Left renal cortex interstitium (tissue), 4 donors: ENCODE measurements at regions not wholly inside any gene's neighbourhood (a gene's known extent, or its start where the extent isn't known, plus 50 kb on each side); places are given as distances from the start of the nearest gene placed in this dataset.

Experiments
- DNase-seq, 4 donors: peaks; one replicate each; pipeline ENCODE4 v3.0.0-alpha.2; 2013; ENCODE audit warnings: low read depth in 4 of 4, low spot score in 2 of 4, missing footprints in 1 of 4

DNA sequence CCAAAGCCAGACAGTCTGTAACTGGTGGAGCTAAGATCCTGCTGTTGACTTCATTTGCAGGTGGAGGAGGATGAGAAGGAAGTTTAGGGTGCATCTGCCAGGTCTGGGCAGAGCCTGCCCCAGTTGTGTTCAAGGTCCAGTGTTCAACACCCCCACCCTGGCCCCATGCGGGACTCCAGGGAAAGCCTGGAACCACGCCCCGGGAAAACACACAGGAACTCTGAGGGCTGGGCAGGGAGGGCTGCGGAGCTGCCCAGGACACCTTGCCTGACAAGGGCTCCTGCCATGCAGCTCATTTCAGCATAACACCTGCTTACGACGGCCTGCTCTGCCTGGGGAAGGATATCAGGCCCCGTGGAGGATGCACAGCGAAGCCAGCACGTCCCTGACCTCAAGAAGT is 286.3 kb downstream of the XXYLT1 start:
- no peak for DNase-seq

DNA sequence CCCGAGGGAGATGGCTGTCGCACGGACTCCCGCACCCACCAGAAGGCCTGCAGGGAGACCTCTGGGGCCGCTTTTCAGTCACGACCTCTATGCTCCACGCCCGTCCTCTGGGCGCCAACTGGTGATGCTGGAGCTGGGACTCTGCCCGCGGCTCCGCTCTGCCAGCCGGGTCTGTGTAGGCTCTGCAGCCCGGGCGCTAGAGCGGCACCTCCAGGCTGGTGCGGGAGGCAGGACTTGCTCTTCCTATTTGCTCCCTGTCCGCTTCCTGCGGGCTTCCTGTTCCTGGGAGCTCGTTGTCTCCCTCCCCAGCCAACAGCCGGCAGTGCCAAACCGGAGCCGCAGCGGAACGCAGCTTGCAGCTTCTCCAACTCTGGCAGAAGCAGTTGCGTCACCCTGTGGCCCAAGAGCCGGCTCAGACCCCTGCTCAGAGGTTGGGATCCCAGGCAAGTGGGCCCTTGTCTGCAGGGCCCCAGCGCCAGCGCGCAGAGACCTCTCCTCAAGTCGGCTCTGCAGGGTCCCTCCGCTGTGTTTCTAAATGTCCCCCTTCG is 285.9 kb downstream of the XXYLT1 start:
- no peak for DNase-seq

DNA sequence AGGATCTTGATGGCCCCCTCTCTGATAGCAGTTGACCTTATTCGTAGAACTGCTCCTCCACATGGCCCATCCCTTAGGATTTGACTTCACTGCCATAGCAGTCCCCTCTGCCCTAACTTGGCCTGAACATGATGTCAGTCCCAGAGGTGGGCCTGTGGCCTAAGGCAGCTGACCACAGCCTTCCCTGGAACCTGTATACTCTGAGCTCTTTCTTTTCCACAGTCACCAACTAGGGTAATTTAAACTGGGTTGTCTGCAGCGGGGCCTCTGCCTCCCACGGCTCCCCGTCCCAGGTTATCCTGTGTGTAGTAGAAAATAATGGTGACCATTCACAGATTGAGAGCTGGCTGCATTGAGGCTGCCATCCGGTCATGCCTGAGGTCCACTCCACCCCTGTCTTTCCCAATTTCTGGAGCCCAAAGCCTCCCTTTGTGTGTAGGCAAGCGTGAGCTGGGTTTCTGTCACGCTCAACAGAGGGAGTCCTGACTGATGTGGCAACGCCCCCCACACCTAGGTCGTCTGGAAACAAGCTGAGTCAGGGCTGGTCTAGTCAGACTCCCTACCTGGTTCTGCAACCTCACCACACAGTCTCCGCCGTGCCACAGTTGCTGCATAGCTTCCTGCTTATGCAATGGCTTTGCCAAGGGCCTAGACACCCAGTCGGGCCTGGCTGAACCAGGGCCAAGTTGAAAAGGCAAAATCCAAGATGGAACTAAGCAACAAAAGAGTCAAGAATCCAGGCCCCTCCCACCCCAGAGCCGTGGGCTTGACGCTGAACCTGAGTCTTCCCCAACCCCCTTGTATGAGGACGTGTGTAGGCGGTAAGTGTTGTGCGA is 284.5 kb downstream of the XXYLT1 start:
- no peak for DNase-seq

DNA sequence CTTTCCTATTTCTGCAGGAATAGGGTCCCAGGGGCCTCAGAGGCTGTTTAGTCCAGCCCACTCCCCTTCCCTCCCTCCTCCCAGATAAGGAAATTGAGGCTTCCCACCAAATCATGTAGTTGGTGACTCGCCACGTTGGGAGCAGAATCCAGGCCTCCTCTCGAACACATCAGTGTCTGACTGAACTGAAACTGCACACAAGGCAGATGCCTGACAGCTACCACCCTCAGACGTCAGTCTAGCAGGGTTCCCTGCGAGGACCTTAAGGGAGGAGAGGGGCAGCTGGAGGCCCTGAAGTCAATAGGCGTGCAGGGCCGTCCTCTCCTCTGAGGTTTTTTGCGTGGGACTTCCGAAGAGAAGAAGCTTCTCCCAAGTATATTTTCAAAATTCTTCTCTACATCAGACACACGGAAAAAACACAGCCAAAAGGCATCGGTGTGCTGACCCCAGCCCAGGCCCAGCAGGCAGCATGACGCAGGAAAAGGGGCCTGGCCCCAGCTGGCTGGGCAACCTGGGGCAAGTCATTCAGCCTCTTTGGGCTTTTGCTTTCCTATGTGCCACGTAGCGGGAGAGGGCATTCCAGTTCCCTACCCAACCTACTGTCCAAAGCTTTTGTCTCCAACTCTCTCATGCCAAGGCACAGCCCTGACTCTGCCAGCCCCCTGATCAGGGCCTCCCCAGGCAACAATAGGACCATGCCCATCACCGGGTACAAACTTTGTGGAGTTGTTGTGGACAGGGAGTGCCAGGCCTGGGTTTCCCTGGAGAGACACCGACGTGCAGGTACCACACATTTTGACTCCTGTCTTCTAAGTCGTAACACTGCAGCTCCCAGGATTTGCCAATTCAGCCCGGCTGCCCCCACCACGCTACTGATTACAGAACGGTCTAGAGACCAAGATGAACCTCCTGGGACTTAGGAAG is 283.1 kb downstream of the XXYLT1 start:
- DNase-seq = no peak

DNA sequence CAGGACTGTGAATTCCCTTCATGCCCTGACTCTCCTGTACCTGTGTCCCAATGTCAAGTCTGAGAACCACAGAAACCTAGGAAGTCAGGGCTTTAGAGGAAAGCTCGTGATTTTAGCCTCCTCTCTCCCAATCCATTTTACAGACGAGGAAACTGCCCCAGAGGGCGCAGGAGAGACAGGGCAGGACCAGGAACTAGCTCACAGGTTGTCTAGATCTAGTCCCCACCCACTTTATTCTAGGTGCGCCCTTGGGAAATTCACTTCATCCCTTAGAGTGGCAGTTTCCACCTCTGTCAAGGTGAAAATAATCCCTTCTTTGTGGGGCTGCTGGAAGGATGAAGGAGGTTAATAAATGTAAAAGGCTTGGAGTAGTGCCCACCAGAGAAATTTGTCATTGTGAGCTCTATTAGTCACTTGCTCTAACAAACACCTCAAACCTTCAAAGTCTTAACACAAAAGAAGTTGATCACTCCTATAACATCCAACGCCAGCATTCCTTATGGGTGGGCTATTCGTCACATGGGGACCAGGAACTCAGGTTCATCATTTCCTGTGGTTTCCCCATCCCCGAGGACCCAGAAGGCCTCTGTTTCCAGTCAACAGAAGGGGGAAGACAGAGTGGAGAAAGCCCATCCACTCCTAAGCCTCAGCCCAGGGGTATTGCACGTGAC is 282.3 kb downstream of the XXYLT1 start:
- no peak for DNase-seq

DNA sequence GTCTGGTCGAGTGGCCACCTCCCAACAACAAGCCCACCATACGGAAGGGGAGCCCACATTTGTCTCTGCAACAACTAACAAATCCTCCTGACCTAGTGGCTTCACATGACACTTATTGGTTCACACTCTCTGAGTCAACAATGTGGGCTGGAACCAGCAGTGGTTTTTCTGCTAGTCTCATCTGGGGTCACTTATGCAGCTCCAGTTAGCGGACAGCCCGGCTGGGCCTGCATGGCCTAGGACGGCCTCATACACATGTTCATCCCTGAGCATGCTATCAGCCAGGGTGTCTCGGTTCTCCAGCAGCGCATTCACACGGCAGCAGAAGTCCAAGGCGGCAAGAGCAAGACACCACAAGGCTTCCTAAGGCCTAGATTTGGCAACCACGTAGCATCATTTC is 281.7 kb downstream of the XXYLT1 start:
- DNase-seq = no peak

DNA sequence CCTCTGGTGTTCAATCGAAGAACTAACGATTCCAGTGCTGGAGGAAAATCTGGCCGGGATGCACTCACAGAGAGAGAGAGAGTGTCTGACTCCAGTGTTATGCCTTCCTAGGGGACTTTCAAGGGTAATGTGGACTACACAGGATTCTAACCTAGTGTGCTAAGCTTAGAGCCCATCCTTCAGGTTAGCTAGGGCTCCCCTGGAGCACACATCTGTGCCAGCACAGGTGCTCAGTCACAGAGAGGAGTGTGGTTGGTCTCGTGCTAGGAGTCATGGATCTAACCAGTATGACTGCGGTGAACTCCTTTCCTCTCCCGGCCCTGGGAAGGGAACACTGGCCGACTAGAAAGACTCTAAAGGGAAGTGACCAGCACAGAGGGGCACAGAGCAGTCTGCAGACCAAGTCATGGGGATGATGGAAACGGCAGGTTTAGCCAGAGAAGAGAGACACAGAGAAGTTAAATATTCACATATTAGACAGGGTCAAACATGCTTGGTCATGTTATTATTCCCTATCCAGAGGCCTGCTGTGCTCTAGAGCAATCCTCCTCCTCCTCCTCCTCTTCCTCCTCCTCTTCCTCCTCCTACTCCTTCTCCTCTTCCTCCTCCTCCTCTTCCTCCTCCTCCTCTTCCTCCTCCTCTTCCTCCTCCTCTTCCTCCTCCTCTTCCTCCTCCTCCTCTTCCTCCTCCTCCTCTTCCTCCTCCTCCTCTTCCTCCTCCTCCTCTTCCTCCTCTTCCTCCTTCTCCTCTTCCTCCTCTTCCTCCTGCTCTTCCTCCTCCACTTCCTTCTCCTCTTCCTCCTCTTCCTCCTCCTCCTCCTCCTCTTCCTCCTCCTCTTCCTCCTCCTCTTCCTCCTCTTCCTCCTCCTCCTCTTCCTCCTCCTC is 280.3 kb downstream of the XXYLT1 start:
- no peak for DNase-seq

DNA sequence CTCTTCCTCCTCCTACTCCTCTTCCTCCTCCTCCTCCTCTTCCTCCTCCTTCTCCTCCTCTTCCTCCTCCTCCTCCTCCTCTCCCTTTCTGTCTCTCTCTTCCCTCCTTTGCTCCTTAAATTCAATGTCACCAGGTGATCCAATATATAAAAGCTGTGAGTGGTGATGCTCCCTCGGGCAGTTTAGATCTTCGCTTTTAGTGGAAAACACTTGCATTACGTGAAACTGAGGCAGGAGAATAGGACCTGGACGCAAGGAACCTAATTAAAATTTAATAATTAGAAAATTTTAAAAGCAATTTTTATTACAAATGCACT is 279.7 kb downstream of the XXYLT1 start:
- DNase-seq = no peak

DNA sequence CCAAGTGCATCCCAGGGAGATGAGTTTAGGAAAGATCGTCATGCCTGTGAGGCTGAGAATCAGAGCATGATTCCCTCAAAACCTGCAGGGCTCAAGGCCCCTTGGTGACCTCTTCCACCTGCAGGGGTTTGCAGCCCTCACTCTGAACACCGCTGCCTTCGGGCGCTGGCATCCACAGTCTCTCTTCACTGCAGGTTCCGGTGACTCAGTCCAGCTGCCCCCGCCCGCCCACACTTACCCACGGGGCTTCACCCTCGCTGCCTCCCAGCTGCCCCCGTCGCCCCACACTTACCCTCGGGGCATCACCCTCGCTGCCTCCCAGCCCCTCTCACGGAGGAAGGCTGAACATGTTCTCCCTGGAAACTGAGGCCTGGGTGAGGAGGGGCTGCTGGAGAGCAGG is 277.1 kb downstream of the XXYLT1 start:
- DNase-seq = no peak

DNA sequence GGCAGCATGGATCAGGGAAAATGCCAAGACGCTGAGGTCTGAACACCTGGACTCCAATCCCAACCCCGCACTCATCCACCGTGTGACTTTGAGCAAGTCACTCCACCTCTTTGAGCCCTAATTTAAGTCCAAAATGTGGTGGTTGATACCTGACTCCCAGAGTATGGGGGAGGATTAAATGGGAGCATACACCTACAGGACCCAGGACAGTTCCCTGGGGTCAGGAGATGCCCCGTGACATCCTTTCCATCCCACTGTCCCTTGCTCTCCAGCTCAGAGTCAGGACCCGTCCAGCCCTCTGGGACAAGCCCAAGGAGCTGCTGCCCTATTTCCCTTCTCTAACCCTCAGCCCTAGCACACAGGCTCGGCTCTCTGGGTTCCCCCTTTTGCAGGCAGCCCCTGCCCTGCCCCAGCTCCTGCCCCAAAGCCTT is 276.4 kb downstream of the XXYLT1 start:
- DNase-seq = no peak

DNA sequence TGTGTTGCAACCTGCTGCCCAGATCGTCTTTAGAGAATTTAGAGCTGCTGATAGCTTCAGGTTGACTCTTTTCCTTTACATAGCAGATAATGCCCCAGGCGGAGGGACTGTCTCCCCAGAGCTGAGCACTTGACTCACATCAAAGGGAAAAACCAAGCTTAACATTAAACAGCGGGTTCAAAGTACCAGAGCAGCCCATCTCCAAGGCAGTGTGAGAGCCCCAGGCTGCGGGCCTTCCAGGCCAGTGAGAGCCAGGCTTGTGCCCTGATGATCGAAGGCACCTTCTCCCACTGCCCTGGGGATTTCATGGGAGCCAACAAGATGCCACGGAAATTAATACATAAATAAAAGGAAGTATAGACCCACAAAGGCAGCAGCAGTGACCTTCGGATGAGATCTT is 275.6 kb downstream of the XXYLT1 start:
- no peak for DNase-seq

DNA sequence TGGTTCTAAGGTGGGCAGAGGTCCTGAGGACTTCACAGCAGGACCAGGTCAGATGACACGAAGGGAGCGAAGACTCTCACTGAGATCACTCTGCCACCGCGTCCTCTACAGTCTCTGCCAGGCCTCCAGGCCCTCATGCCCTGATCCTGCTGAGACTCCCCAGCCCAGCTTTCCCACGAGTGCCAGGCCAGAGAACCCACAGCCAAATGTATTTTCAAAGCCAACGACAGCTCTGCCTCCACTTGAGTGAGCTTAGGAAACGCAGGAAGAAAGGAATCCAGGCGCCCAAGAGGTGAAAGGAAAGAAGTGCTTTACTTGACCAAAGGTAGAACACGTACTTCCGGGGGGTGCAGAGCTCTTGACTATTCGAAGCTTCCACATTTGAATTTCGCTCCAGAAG is 275.0 kb downstream of the XXYLT1 start:
- DNase-seq = no peak

DNA sequence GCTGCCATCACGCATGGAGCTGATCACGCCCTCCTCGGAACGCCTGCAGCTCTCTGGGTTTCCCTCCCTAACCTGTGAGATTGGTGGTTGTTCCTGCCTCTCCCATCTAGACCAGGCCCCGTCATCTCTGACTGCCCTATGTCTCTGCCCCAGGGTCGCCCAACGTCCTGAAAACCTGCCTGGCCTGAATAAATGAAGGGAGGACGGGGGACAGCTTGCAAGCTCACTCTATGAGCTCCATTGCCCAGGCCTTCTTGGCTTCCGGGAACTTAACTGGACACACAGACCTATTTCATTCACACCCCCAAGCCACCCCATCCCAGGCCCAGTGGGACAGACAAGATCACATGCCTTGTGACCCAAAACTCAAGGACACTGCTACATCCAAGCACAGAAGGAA is 274.2 kb downstream of the XXYLT1 start:
- DNase-seq = no peak

DNA sequence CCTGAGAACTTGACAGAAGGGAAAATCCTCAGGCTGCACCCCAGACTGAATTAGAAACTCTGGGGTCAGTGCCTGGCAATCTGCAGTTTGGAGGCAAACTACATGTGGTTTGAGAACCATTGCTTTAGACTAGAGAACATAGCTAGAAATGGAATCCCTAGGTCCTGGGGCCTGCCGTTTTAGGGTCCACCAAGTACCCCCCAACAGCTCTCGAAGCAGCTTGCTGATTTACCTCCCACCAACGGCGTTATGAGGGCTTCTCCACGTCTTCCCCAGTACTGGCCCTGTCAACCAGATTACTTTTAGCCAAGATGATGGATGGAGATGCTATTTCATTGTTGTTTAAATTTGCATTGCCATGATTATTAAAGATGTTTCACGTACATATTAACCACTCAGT is 272.5 kb downstream of the XXYLT1 start:
- DNase-seq = no peak

DNA sequence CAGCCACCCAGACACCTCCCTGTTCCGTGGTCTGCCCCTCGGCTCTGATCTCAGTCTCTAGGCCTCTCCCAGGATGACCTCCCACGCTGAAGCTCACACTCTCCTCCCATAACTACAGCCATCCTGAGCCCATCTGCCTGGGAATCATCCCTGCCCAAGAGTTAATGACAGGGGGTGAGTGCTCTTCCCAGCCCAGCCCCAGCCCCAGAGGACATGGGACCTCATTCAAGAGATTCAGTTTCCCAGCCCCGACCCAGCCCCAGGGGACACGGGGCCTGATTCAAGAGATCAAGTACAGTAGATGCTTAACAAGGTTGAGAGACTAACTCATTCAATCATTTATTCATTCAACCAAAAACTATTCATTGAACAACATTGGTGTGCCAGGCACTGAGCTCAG is 272.0 kb downstream of the XXYLT1 start:
- no peak for DNase-seq

DNA sequence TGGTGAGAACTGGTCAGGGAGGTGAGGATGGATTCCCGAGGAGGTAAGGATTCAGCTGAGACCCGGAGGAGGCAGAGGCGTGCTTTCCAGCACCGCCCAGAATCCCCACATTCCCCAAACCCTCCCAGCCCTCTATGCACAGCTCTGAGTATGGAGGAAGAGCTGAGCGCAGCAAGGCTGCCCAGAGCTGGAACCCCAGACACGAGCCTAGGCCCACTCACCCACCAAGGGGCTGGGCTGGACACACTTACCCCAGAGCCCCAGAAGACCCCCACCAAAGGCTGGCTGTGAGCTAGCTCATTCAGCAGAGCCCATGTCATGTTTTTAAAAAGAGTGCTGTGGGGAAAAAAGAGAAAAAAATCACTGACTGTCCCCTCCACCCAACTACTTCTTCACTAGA is 271.5 kb downstream of the XXYLT1 start:
- DNase-seq = no peak

DNA sequence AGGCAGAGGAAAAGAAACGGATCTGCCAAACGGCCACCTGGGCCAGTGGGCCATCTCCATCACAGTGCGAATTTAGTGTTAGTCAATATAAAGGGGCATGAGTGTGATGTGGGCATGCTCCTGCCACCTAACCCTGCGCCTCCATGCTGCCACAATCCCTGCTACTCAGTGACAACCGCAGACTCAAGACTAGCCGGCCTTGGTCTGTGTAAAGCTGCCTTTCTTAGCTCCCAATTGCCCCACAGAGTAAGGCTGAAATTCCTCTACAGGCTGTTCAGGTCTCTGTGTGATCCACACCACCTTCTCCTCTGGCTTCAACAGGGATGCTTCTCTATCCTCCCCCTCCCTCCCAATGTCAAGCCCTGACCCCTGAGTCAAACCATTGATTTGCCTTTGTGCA is 269.7 kb downstream of the XXYLT1 start:
- no peak for DNase-seq

DNA sequence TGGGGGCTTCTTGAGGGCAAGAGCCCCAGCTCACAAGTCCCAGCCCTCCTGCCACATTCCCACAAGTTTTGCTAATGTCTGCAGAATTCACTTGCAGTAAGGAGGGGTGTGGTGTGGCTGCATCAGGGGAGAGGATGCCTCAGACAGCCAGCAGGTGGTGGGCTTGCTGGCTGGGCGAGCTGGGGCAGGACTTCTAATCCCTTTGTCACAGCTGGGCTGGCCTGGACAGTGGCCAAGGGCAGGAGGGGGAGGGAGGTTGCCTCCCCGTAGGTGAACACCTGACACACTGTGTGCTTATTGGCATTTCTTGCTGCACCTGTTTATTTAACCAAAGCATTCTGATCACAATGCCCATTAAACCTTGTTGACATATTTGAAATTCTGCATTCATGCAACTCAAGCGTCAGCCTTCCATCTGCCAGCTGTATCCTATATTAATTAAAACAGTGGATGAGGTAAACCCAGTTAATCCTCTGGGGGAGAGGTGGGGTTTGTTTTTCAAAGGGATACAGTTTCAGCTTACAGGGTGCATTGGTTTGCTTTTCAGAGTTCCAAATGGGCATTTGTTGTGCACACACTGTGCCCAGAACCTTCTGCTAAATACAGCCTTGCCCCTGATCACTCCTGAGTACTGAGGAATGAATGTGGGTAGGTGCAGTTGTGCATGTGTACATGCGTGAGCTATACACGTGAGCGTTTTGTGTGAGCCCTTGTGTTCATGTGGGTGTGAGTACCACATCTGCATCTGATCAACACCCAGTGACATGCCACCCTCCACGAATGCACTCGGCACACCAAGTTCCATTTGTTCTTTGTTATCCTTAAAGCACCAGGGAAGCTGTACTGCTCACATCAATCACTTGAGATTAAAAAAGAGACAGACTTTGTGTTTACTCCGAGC is 268.7 kb downstream of the XXYLT1 start:
- DNase-seq = peak in 3 of 4 donors; percentile 39 to 63 (median 50)
